HEK293 (cell line): ENCODE measurements at regions not wholly inside any gene's neighbourhood (a gene's known extent, or its start where the extent isn't known, plus 50 kb on each side); places are given as distances from the start of the nearest gene placed in this dataset.

Source experiments
- CTCF ChIP-seq: fragments of 450-650 bp; formaldehyde crosslinking; IDR thresholded peaks from 2 replicates; pipeline ENCODE4 v1.5.1; 2016; ENCODE audit warnings: missing biosample characterization, missing genetic modification characterization
- PRDM6 ChIP-seq: fragments of 450-650 bp; formaldehyde crosslinking; IDR thresholded peaks from 2 replicates; pipeline ENCODE4 v1.5.1; 2017; ENCODE audit warnings: missing biosample characterization, missing genetic modification characterization

- TF ChIP-seq CTCF (tag by site-specific recombination) (no peak), PRDM6 (no peak)
These were observed 301.9 kb upstream of the DSEL start for GRCh38 chr18:67818432-67818831.
